ENCODE measurements at regions not wholly inside any gene's neighbourhood (a gene's known extent, or its start where the extent isn't known, plus 50 kb on each side); places are given as distances from the start of the nearest gene placed in this dataset.

- TF ChIP-seq CTCF (IDR thresholded peaks at IDR 0.05; ENCODE audit: borderline replicate concordance, extremely low read depth, low read length, poor library complexity, severe bottlenecking) (no peak), EZH2 (IDR thresholded peaks at IDR 0.05; ENCODE audit: borderline replicate concordance, low read depth, low read length, severe bottlenecking) (no peak)
Measured at GRCh38 chr15:35987056-35987455, 441.1 kb upstream of the DPH6 start.

Measured in DND-41 (cell line).